ENCODE measurements at regions not wholly inside any gene's neighbourhood (a gene's known extent, or its start where the extent isn't known, plus 50 kb on each side); places are given as distances from the start of the nearest gene placed in this dataset.

DNA sequence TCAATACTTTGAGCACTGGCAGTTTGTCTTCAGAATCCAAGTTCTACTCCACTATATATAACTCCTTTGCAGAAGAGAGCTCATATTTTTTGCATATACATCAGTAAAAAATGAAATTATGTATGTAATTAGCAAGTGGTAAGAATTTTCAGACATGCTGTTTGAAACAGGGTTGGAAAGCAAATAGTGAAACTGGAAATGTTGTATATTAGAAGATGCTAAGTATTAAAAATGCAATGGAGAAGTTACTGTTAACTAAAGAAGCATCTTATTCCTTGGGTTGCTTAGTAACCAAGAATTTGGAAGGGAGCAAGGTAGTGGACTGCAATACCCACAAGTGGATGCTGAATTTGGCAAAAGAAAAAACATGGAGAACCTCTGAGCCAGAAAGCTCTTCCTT is 88.6 kb upstream of the DLGAP1 start:
- no peak for TF ChIP-seq CTCF (conservative IDR thresholded peaks at IDR 0.05 in 1 of 2, IDR thresholded peaks at IDR 0.05 in 1 of 2; ENCODE audit: extremely low read depth in 1 of 2, insufficient read depth in 1 of 2, low read depth in 1 of 2, low read length in 2 of 2)
- TF ChIP-seq EZH2 (IDR thresholded peaks at IDR 0.05; ENCODE audit: borderline replicate concordance, low read length) = no peak
